HepG2 (cell line): ENCODE measurements at regions not wholly inside any gene's neighbourhood (a gene's known extent, or its start where the extent isn't known, plus 50 kb on each side); places are given as distances from the start of the nearest gene placed in this dataset.

Experiments used
- ATAC-seq: fragments of 200-7000 bp; cut with Tn5 transposase; 3 replicates; pipeline ENCODE4 v1.9.1; 2020; ENCODE audit warnings: mild to moderate bottlenecking, moderate library complexity
- BruUV-seq: library from RNA; stranded (reverse); fragments of 400-500 nt; replicated peaks from 2 replicates; lab custom pipeline; 2021; lab: Mats Ljungman, UMichigan
- CTCF ChIA-PET: fragments of 300-600 bp; formaldehyde crosslinking; extraction: SDS; loops from one replicate; lab custom pipeline; 2021; ENCODE audit warnings: low total read pairs, inconsistent platforms, low intra/inter-chr PET ratio; lab: Yijun Ruan, JAX
- POLR2A ChIA-PET: fragments of 350-600 bp; sonication (Branson Sonifier 250); formaldehyde crosslinking; loops from one replicate; lab custom pipeline; 2020; ENCODE audit warnings: antibody characterized with exemption, inconsistent platforms; lab: Yijun Ruan, JAX
- DNase-seq: peaks from one replicate; pipeline ENCODE4 v3.0.0-alpha.2; 2015; ENCODE audit warnings: low spot score
- FAIRE-seq: peaks from 3 replicates; lab custom pipeline; 2011; peaks lifted over from hg19 to GRCh38; lab: Jason Lieb, UNC
- H2AFZ ChIP-seq: one replicate; pipeline ENCODE4 v1.6.1; 2011; ENCODE audit warnings: low read length, inconsistent platforms
- H3K27ac ChIP-seq: fragments of 300-600 bp; 3 replicates; pipeline ENCODE4 v1.8.0; 2011; ENCODE audit warnings: mixed run types, mild to moderate bottlenecking, mixed read lengths, low read length, inconsistent platforms; ENCODE audit not compliant: insufficient read depth; ENCODE audit errors: extremely low read length
- H3K27me3 ChIP-seq, 2 experiments: fragments of 200-600 bp in 1 of 2; 2 replicates in 1 of 2; 3 replicates in 1 of 2; pipeline versions ENCODE4 v1.6.0 to v1.8.0; 2011; ENCODE audit warnings: low read length in 2 of 2, mild to moderate bottlenecking in 2 of 2, moderate library complexity in 2 of 2, inconsistent platforms in 1 of 2; ENCODE audit not compliant: insufficient read depth in 2 of 2, control insufficient read depth in 1 of 2
- H3K36me3 ChIP-seq, 2 experiments: fragments of 200-600 bp in 1 of 2; replicated peaks in 1 of 2; 2 replicates in 1 of 2; 3 replicates in 1 of 2; pipeline versions ENCODE4 v1.5.1 to v1.8.0; 2011; ENCODE audit warnings: low read length in 2 of 2, inconsistent platforms in 1 of 2; ENCODE audit not compliant: insufficient read depth in 2 of 2, control insufficient read depth in 1 of 2
- H3K4me1 ChIP-seq: 2 replicates; pipeline ENCODE4 v1.5.1; 2012; ENCODE audit warnings: low read length, inconsistent platforms; ENCODE audit not compliant: insufficient read depth
- H3K4me2 ChIP-seq: 2 replicates; pipeline ENCODE4 v1.6.0; 2011; ENCODE audit warnings: low read depth, low read length, inconsistent platforms
- H3K4me3 ChIP-seq, 3 experiments: fragments of 200-600 bp in 1 of 3; sonication (generic), shearing (Covaris generic) in 1 of 3; replicated peaks in 1 of 3; 2 replicates each; pipeline ENCODE4 v1.5.1; 2011 to 2016; ENCODE audit warnings: low read length in 3 of 3, inconsistent platforms in 2 of 3, low read depth in 2 of 3, mild to moderate bottlenecking in 2 of 3, control low read depth in 1 of 3, mixed read lengths in 1 of 3; ENCODE audit not compliant: insufficient read depth in 1 of 3
- H3K79me2 ChIP-seq: one replicate; pipeline ENCODE4 v1.6.1; 2011; ENCODE audit warnings: low read length, inconsistent platforms; ENCODE audit not compliant: insufficient read depth
- H3K9ac ChIP-seq: 2 replicates; pipeline ENCODE4 v1.6.0; 2011; ENCODE audit warnings: mild to moderate bottlenecking, low read depth, low read length, inconsistent platforms; ENCODE audit not compliant: insufficient read depth
- H3K9me3 ChIP-seq: 2 replicates; pipeline ENCODE4 v1.5.1; 2012; ENCODE audit warnings: mild to moderate bottlenecking, low read length
- H4K20me1 ChIP-seq: 2 replicates; pipeline ENCODE4 v1.6.0; 2011; ENCODE audit warnings: inconsistent platforms, mild to moderate bottlenecking, low read length, moderate library complexity; ENCODE audit not compliant: insufficient read depth
- CCDC6 ChIP-seq: sonication (generic); formaldehyde crosslinking; IDR thresholded peaks from 2 replicates; pipeline ENCODE4 v1.8.1; 2022; ENCODE audit warnings: mild to moderate bottlenecking, missing genetic modification reagents, moderate library complexity
- GFI1 ChIP-seq: sonication (generic); formaldehyde crosslinking; IDR thresholded peaks from 2 replicates; pipeline ENCODE4 v1.5.0; 2020; ENCODE audit warnings: missing genetic modification reagents, mild to moderate bottlenecking, borderline replicate concordance
- REL ChIP-seq: sonication (generic); formaldehyde crosslinking; conservative IDR thresholded peaks from 2 replicates; pipeline ENCODE4 v1.8.0; 2022; ENCODE audit warnings: mild to moderate bottlenecking, missing genetic modification reagents, moderate library complexity
- SIX4 ChIP-seq: sonication (generic); formaldehyde crosslinking; IDR thresholded peaks from 2 replicates; pipeline ENCODE4 v1.4.0; 2020; ENCODE audit warnings: missing genetic modification reagents
- ZNF468 ChIP-seq: sonication (generic); formaldehyde crosslinking; IDR thresholded peaks from 2 replicates; pipeline ENCODE4 v1.8.0; 2022; ENCODE audit warnings: mild to moderate bottlenecking, moderate library complexity, missing genetic modification reagents
- ZNF569 ChIP-seq: sonication (generic); formaldehyde crosslinking; IDR thresholded peaks from 2 replicates; pipeline ENCODE4 v1.5.0; 2020; ENCODE audit warnings: mild to moderate bottlenecking, missing genetic modification reagents, moderate library complexity, borderline replicate concordance
- ZNF615 ChIP-seq: sonication (generic); formaldehyde crosslinking; IDR thresholded peaks from 2 replicates; pipeline ENCODE4 v1.5.0; 2020; ENCODE audit warnings: mild to moderate bottlenecking, missing genetic modification reagents, borderline replicate concordance
- WGBS: methylation state at CpG from one replicate; pipeline ENCODE4 v1.1.6; 2017; ENCODE audit warnings: low lambda C conversion rate; 5-methylcytosine and 5-hydroxymethylcytosine counted together
- in situ Hi-C: cut with HindIII; loops from 2 replicates; pipeline ENCODE4 v1.10.0; 2017; ENCODE audit warnings: low pct_unique_long_range_greater_than_20kb; ENCODE audit not compliant: extremely low pct_ligation_motif_present
- intact Hi-C: fragments of 100-400 bp; cut with micrococcal nuclease; formaldehyde crosslinking; loops from one replicate; pipeline ENCODE4 v1.10.0; 2022; ENCODE audit not compliant: unreplicated experiment

- BruUV-seq, result no TSS peak
- Histone ChIP-seq H3K36me3 (no peaks in the 10 kb centered on the region), H3K9me3 (no peaks in the 10 kb centered on the region), H3K27me3 (peaks cover 0 to 4% of the 10 kb centered on the region in 2 experiments; a peak in 1 of 5 replicates), H2AFZ (no peak overlapping the region), H3K9ac (no peak overlapping the region), H3K4me3 (no peak overlapping the region), H3K79me2 (no peaks in the 10 kb centered on the region), H3K4me1 (peaks cover 28% of the 10 kb centered on the region), H3K4me2 (no peak overlapping the region), H4K20me1 (no peaks in the 10 kb centered on the region), H3K27ac (no peak overlapping the region)
- intact Hi-C loops, result no loop called here
- ChIA-PET CTCF (no interaction called here), POLR2A (interaction anchor here (1.1 kb wide), 1 partner anchor 67 kb away, joined by 4 read pairs; the partner anchor contains the start of gene PNRC1)
- no peak for ATAC-seq
- WGBS, result 37% methylated on average over 5 of the region's 5 CpGs
- FAIRE-seq, result no peak
- DNase-seq, result no peak
- in situ Hi-C loops, result no loop called here
- TF ChIP-seq ZNF569 (CRISPR knock-in tag) (no peak), CCDC6 (CRISPR knock-in tag) (no peak), ZNF468 (no peak), SIX4 (no peak), REL (CRISPR knock-in tag) (no peak), ZNF615 (CRISPR knock-in tag) (no peak), GFI1 (no peak)
These were observed 50.0 kb upstream of the RNGTT start for GRCh38 chr6:89013438-89013837.
